Trophoblast cell (in vitro differentiated cells and primary cell): ENCODE measurements at regions not wholly inside any gene's neighbourhood (a gene's known extent, or its start where the extent isn't known, plus 50 kb on each side); places are given as distances from the start of the nearest gene placed in this dataset.

Source experiments
- DNase-seq, 2 donors: peaks; one replicate each; pipeline ENCODE4 v3.0.0-alpha.2; 2016
- H2AFZ ChIP-seq: 2 replicates; pipeline ENCODE4 v1.6.1; 2013; ENCODE audit warnings: low read length, moderate library complexity, mild to moderate bottlenecking; ENCODE audit not compliant: insufficient read depth, poor library complexity
- H2AK5ac ChIP-seq: 2 replicates; pipeline ENCODE4 v1.6.1; 2013; ENCODE audit warnings: mild to moderate bottlenecking, low read length
- H2BK120ac ChIP-seq: 2 replicates; pipeline ENCODE4 v1.6.1; 2013; ENCODE audit warnings: low read length, mild to moderate bottlenecking, moderate library complexity; ENCODE audit not compliant: insufficient read depth, poor library complexity
- H2BK12ac ChIP-seq: 2 replicates; pipeline ENCODE4 v1.6.1; 2013; ENCODE audit warnings: mild to moderate bottlenecking, low read length, moderate library complexity
- H2BK5ac ChIP-seq: 2 replicates; pipeline ENCODE4 v1.6.1; 2013; ENCODE audit warnings: low read length, low read depth, moderate library complexity, mild to moderate bottlenecking; ENCODE audit not compliant: poor library complexity
- H3K14ac ChIP-seq: 2 replicates; pipeline ENCODE4 v1.6.1; 2013; ENCODE audit warnings: mild to moderate bottlenecking, low read length
- H3K18ac ChIP-seq: 2 replicates; pipeline ENCODE4 v1.6.1; 2013; ENCODE audit warnings: mild to moderate bottlenecking, low read length
- H3K23ac ChIP-seq: 2 replicates; pipeline ENCODE4 v1.6.1; 2013; ENCODE audit warnings: low read length
- H3K27ac ChIP-seq: 2 replicates; pipeline ENCODE4 v1.5.1; 2013; ENCODE audit warnings: low read depth, mild to moderate bottlenecking, inconsistent platforms, low read length, moderate library complexity
- H3K27me3 ChIP-seq: 2 replicates; pipeline ENCODE4 v1.6.1; 2013; ENCODE audit warnings: inconsistent platforms, mild to moderate bottlenecking, low read length, moderate library complexity; ENCODE audit not compliant: insufficient read depth
- H3K36me3 ChIP-seq, 2 experiments: 1 replicate in 1 of 2; 2 replicates in 1 of 2; pipeline ENCODE4 v1.6.1; 2013; ENCODE audit warnings: low read length in 2 of 2, mild to moderate bottlenecking in 2 of 2, moderate library complexity in 1 of 2; ENCODE audit not compliant: insufficient read depth in 2 of 2, control insufficient read depth in 1 of 2
- H3K4ac ChIP-seq: 2 replicates; pipeline ENCODE4 v1.6.1; 2013; ENCODE audit warnings: low read depth, mild to moderate bottlenecking, low read length, moderate library complexity
- H3K4me1 ChIP-seq, 2 experiments: 1 replicate in 1 of 2; 2 replicates in 1 of 2; pipeline ENCODE4 v1.6.1; 2013; ENCODE audit warnings: low read length in 2 of 2, mild to moderate bottlenecking in 2 of 2, moderate library complexity in 1 of 2; ENCODE audit not compliant: insufficient read depth in 2 of 2, control insufficient read depth in 1 of 2
- H3K4me2 ChIP-seq: 2 replicates; pipeline ENCODE4 v1.6.1; 2013; ENCODE audit warnings: inconsistent platforms, mild to moderate bottlenecking, low read length, moderate library complexity
- H3K4me3 ChIP-seq: 2 replicates; pipeline ENCODE4 v1.5.1; 2013; ENCODE audit warnings: mild to moderate bottlenecking, low read depth, low read length, inconsistent platforms
- H3K79me1 ChIP-seq: one replicate; pipeline ENCODE4 v1.6.1; 2013; ENCODE audit warnings: low read length
- H3K79me2 ChIP-seq: 2 replicates; pipeline ENCODE4 v1.6.1; 2013; ENCODE audit warnings: low read length, mild to moderate bottlenecking; ENCODE audit not compliant: control insufficient read depth, insufficient read depth, poor library complexity
- H3K9ac ChIP-seq: 2 replicates; pipeline ENCODE4 v1.6.1; 2013; ENCODE audit warnings: mild to moderate bottlenecking, low read length
- H3K9me3 ChIP-seq: 2 replicates; pipeline ENCODE4 v1.6.1; 2013; ENCODE audit warnings: low read depth, mild to moderate bottlenecking, control low read depth, inconsistent platforms, low read length; ENCODE audit not compliant: insufficient read depth
- H4K12ac ChIP-seq: 2 replicates; pipeline ENCODE4 v1.6.1; 2013; ENCODE audit warnings: low read depth, mild to moderate bottlenecking, low read length, moderate library complexity
- H4K8ac ChIP-seq: 2 replicates; pipeline ENCODE4 v1.6.1; 2013; ENCODE audit warnings: low read depth, mild to moderate bottlenecking, low read length, moderate library complexity
- H4K91ac ChIP-seq: one replicate; pipeline ENCODE4 v1.6.1; 2013; ENCODE audit warnings: low read depth, mild to moderate bottlenecking, low read length, moderate library complexity
- WGBS: extraction: QIAGEN DNeasy Blood & Tissue Kit; methylation state at CpG from one replicate; pipeline ENCODE4 v1.1.7; 2013; ENCODE audit warnings: missing lambda C conversion rate; ENCODE audit not compliant: insufficient read length, insufficient coverage; ENCODE audit errors: extremely low coverage; 5-methylcytosine and 5-hydroxymethylcytosine counted together

DNA sequence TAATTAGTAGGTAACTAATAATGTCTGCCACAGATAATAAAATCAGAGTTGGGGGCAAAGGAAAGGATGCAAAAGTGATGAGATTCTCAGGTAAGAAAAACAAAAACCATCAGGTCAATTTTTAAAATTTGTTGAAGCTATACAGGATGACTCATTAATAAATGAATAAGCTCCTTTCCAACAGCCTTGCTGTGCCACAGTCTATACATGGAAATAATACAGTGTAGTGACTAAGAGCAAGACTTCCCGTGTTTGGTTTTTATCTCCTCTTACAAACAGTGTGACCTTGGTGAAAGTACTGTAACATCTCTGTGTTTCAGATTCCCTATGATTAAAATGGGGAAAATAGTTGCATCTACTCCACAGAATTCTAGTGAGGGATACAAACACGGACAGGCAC lies 331.6 kb downstream of the PYDC2 start:
- no peak overlapping the region for H4K91ac ChIP-seq
- no peak overlapping the region for H2BK120ac ChIP-seq
- H3K27ac ChIP-seq = no peak overlapping the region
- H4K8ac ChIP-seq = no peak overlapping the region
- H3K23ac ChIP-seq = no peak overlapping the region
- no peaks in the 10 kb centered on the region for H3K27me3 ChIP-seq
- no peak overlapping the region for H3K4me3 ChIP-seq
- no peak overlapping the region for H3K4ac ChIP-seq
- H2AFZ ChIP-seq = no peak overlapping the region
- WGBS = no CpG with 5 or more reads among the region's 2 CpGs
- no peaks in the 10 kb centered on the region for H3K79me1 ChIP-seq
- peaks cover 0 to 2% of the 10 kb centered on the region in 2 experiments for H3K36me3 ChIP-seq
- H2BK5ac ChIP-seq = no peak overlapping the region
- no peaks in the 10 kb centered on the region for H3K79me2 ChIP-seq
- H2AK5ac ChIP-seq = no peak overlapping the region
- H3K9ac ChIP-seq = no peak overlapping the region
- H3K4me1 ChIP-seq = no peaks in the 10 kb centered on the region
- no peak overlapping the region for H3K4me2 ChIP-seq
- H2BK12ac ChIP-seq = no peak overlapping the region
- H3K18ac ChIP-seq = no peak overlapping the region
- H3K9me3 ChIP-seq = peaks cover 6% of the 10 kb centered on the region
- H4K12ac ChIP-seq = no peak overlapping the region
- no peak overlapping the region for H3K14ac ChIP-seq
- no peak for DNase-seq

DNA sequence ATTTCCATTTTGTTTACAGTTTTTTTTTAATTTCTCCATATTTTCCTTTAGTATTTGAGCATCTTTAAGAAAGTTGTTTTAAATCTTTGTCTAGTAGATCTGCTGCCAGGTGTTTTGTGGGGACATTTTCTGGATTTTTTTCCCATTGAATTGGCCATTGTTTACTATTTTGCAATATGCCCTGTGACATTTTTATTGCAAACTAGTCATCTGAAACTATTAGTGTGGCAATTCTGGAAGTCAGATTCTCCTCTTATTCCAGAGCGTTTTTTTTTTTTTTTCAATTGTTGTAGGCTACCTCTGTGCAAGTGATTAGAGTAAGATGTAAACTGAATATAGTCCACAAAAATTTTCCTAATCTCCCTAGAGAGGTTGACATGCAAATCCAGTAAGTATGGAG lies 334.2 kb downstream of the PYDC2 start:
- Histone ChIP-seq H4K91ac (no peak overlapping the region), H3K27ac (no peak overlapping the region), H2AFZ (no peak overlapping the region), H3K4me1 (no peaks in the 10 kb centered on the region), H2BK5ac (no peak overlapping the region), H2BK12ac (no peak overlapping the region), H2BK120ac (no peak overlapping the region), H3K27me3 (no peaks in the 10 kb centered on the region), H4K8ac (no peak overlapping the region), H3K79me1 (no peaks in the 10 kb centered on the region), H3K4me2 (no peak overlapping the region), H3K18ac (no peak overlapping the region), H3K79me2 (no peaks in the 10 kb centered on the region), H3K23ac (no peak overlapping the region), H3K9me3 (peaks cover 6% of the 10 kb centered on the region), H3K14ac (no peak overlapping the region), H3K4ac (no peak overlapping the region), H4K12ac (no peak overlapping the region), H3K36me3 (peaks cover 0 to 2% of the 10 kb centered on the region in 2 experiments), H3K4me3 (no peak overlapping the region), H2AK5ac (no peak overlapping the region), H3K9ac (no peak overlapping the region)
- WGBS = no CpG with 5 or more reads among the region's 1 CpG
- peak in 1 of 2 donors; percentile 9 for DNase-seq

GRCh38 chr3:191797271-191797670 lies 336.3 kb downstream of the PYDC2 start:
- no peak overlapping the region for H2BK120ac ChIP-seq
- WGBS = no CpG with 5 or more reads among the region's 3 CpGs

DNA sequence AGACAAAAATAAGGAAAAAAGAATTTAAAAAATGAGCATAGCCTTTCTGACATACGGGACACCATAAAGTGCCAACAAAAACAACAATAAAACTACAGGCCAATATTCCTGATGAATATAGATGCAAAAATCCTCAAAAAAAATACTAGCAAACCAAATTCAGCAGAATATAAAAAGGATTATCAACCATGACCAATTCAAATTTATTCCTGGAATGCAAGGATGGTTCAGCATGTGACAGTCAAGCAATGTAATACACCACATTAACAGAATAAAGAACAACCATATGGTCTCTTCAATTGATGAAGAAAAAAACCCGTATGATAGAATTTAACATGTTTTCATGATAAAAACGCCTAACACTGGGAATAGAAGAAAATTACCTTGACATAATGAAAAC lies 341.7 kb downstream of the PYDC2 start:
- no peak overlapping the region for H3K9ac ChIP-seq
- H3K4me2 ChIP-seq = no peak overlapping the region
- no peaks in the 10 kb centered on the region for H3K27me3 ChIP-seq
- no peaks in the 10 kb centered on the region for H3K79me2 ChIP-seq
- H2BK120ac ChIP-seq = no peak overlapping the region
- H3K36me3 ChIP-seq = peaks cover 0 to 5% of the 10 kb centered on the region in 2 experiments
- no peak overlapping the region for H2AK5ac ChIP-seq
- no peak overlapping the region for H4K8ac ChIP-seq
- H2AFZ ChIP-seq = no peak overlapping the region
- H2BK5ac ChIP-seq = no peak overlapping the region
- H3K79me1 ChIP-seq = no peaks in the 10 kb centered on the region
- no peak overlapping the region for H3K27ac ChIP-seq
- WGBS = no CpG with 5 or more reads among the region's 3 CpGs
- peaks cover 10% of the 10 kb centered on the region for H3K9me3 ChIP-seq
- DNase-seq = no peak
- no peak overlapping the region for H2BK12ac ChIP-seq
- no peak overlapping the region for H3K4me3 ChIP-seq
- no peak overlapping the region for H3K23ac ChIP-seq
- H3K4ac ChIP-seq = no peak overlapping the region
- no peak overlapping the region for H4K12ac ChIP-seq
- no peaks in the 10 kb centered on the region for H3K4me1 ChIP-seq
- no peak overlapping the region for H4K91ac ChIP-seq
- H3K18ac ChIP-seq = no peak overlapping the region
- H3K14ac ChIP-seq = no peak overlapping the region

More at GRCh38 chr3:191797271-191797670, 336.3 kb downstream of the PYDC2 start:
- H3K4me1 ChIP-seq = no peaks in the 10 kb centered on the region
- no peak overlapping the region for H3K23ac ChIP-seq
- H3K9me3 ChIP-seq = peaks cover 4% of the 10 kb centered on the region
- no peaks in the 10 kb centered on the region for H3K27me3 ChIP-seq
- H2BK5ac ChIP-seq = no peak overlapping the region
- no peak overlapping the region for H2AFZ ChIP-seq
- no peak overlapping the region for H3K4ac ChIP-seq
- H2AK5ac ChIP-seq = no peak overlapping the region
- no peak overlapping the region for H4K91ac ChIP-seq
- no peaks in the 10 kb centered on the region for H3K79me1 ChIP-seq
- H3K36me3 ChIP-seq = peaks cover 0 to 3% of the 10 kb centered on the region in 2 experiments
- H4K8ac ChIP-seq = no peak overlapping the region
- no peak overlapping the region for H3K4me3 ChIP-seq
- H4K12ac ChIP-seq = no peak overlapping the region
- no peak overlapping the region for H3K4me2 ChIP-seq
- H3K14ac ChIP-seq = no peak overlapping the region
- DNase-seq = no peak
- H3K27ac ChIP-seq = no peak overlapping the region
- H3K18ac ChIP-seq = no peak overlapping the region
- H2BK12ac ChIP-seq = no peak overlapping the region
- H3K79me2 ChIP-seq = no peaks in the 10 kb centered on the region
- no peak overlapping the region for H3K9ac ChIP-seq
